ENCODE measurements at regions not wholly inside any gene's neighbourhood (a gene's known extent, or its start where the extent isn't known, plus 50 kb on each side); places are given as distances from the start of the nearest gene placed in this dataset.

DNA sequence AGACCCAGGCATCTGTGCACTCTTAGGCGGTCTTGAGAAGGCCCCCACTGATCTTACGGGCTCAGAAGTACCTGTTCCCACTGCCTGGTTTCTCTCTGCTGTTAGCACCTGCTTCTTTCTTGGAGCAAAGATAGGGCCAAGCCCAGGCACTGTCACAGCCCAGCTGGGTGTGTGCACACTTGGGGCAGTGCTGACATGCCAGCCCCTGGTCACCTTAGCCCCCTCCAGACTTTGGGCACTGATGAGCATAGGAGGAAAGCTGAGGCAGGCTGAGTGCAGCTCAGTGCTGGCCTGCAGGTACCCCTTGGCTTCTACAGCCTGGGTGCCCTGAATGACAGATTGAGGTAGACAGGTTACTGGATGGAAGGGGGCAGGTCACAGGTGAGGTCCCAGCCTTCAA is 105.7 kb upstream of the AHI1 start:
- Histone ChIP-seq H3K79me2 (ENCODE audit: insufficient read depth, low read length) (no peaks in the 10 kb centered on the region), H3K4me3 (replicated peaks in 1 of 3; ENCODE audit: insufficient read depth in 1 of 3, low read depth in 2 of 3, low read length in 3 of 3) (no peak overlapping the region), H2AFZ (ENCODE audit: low read length) (no peak overlapping the region), H3K4me2 (ENCODE audit: low read depth, low read length) (no peak overlapping the region), H3K4me1 (ENCODE audit: insufficient read depth, low read length) (no peaks in the 10 kb centered on the region), H3K27ac (ENCODE audit: extremely low read length, insufficient read depth, low read length) (no peak overlapping the region), H3K36me3 (replicated peaks in 1 of 2; ENCODE audit: control insufficient read depth in 1 of 2, insufficient read depth in 2 of 2, low read length in 2 of 2) (no peaks in the 10 kb centered on the region), H3K9ac (ENCODE audit: insufficient read depth, low read depth, low read length) (no peak overlapping the region), H4K20me1 (ENCODE audit: insufficient read depth, low read length) (no peaks in the 10 kb centered on the region), H3K27me3 (ENCODE audit: control insufficient read depth in 1 of 2, insufficient read depth in 2 of 2, low read length in 2 of 2) (no peaks in the 10 kb centered on the region; a peak in 1 of 5 replicates), H3K9me3 (ENCODE audit: low read length) (no peaks in the 10 kb centered on the region)
- intact Hi-C loops (cut with micrococcal nuclease; ENCODE audit: unreplicated experiment): no loop called here
- no TSS peak for BruUV-seq (replicated peaks)
- in situ Hi-C loops (cut with HindIII; ENCODE audit: extremely low pct_ligation_motif_present, low pct_unique_long_range_greater_than_20kb): no loop called here
- 0% methylated on average over 2 of the region's 2 CpGs for WGBS (ENCODE audit: low lambda C conversion rate)
- TF ChIP-seq ZNF180 (CRISPR knock-in tag; IDR thresholded peaks at IDR 0.05; ENCODE audit: borderline replicate concordance, low read depth) (no peak), TOPORS (CRISPR knock-in tag; IDR thresholded peaks at IDR 0.05) (no peak), YEATS4 (CRISPR knock-in tag; IDR thresholded peaks at IDR 0.05; ENCODE audit: borderline replicate concordance) (no peak), ARID2 (CRISPR knock-in tag; IDR thresholded peaks at IDR 0.05; ENCODE audit: borderline replicate concordance) (no peak), MBNL3 (CRISPR knock-in tag; conservative IDR thresholded peaks at IDR 0.05) (no peak), SNAI1 (CRISPR knock-in tag; IDR thresholded peaks at IDR 0.05; ENCODE audit: borderline replicate concordance) (no peak), ZNF749 (CRISPR knock-in tag; IDR thresholded peaks at IDR 0.05; ENCODE audit: borderline replicate concordance) (no peak), SMAD3 (CRISPR knock-in tag; IDR thresholded peaks at IDR 0.05) (no peak), EP300 (IDR thresholded peaks at IDR 0.05; ENCODE audit: low read depth in 2 of 2, low read length in 2 of 2) (no peak), EP300 (CRISPR knock-in tag; IDR thresholded peaks at IDR 0.05; ENCODE audit: borderline replicate concordance) (no peak), ZMAT3 (CRISPR knock-in tag; conservative IDR thresholded peaks at IDR 0.05) (no peak), ZNF331 (CRISPR knock-in tag; IDR thresholded peaks at IDR 0.05) (no peak), ZSCAN12 (CRISPR knock-in tag; IDR thresholded peaks at IDR 0.05) (no peak), ZNF484 (CRISPR knock-in tag; IDR thresholded peaks at IDR 0.05; ENCODE audit: borderline replicate concordance, low read depth) (no peak), ZNF550 (CRISPR knock-in tag; IDR thresholded peaks at IDR 0.05; ENCODE audit: borderline replicate concordance) (no peak)
- TF ChIP-seq, protein P1, sequence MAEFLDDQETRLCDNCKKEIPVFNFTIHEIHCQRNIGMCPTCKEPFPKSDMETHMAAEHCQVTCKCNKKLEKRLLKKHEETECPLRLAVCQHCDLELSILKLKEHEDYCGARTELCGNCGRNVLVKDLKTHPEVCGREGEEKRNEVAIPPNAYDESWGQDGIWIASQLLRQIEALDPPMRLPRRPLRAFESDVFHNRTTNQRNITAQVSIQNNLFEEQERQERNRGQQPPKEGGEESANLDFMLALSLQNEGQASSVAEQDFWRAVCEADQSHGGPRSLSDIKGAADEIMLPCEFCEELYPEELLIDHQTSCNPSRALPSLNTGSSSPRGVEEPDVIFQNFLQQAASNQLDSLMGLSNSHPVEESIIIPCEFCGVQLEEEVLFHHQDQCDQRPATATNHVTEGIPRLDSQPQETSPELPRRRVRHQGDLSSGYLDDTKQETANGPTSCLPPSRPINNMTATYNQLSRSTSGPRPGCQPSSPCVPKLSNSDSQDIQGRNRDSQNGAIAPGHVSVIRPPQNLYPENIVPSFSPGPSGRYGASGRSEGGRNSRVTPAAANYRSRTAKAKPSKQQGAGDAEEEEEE (CRISPR knock-in tag; IDR thresholded peaks at IDR 0.05; ENCODE audit: borderline replicate concordance): no peak
- TF ChIP-seq, protein P2, sequence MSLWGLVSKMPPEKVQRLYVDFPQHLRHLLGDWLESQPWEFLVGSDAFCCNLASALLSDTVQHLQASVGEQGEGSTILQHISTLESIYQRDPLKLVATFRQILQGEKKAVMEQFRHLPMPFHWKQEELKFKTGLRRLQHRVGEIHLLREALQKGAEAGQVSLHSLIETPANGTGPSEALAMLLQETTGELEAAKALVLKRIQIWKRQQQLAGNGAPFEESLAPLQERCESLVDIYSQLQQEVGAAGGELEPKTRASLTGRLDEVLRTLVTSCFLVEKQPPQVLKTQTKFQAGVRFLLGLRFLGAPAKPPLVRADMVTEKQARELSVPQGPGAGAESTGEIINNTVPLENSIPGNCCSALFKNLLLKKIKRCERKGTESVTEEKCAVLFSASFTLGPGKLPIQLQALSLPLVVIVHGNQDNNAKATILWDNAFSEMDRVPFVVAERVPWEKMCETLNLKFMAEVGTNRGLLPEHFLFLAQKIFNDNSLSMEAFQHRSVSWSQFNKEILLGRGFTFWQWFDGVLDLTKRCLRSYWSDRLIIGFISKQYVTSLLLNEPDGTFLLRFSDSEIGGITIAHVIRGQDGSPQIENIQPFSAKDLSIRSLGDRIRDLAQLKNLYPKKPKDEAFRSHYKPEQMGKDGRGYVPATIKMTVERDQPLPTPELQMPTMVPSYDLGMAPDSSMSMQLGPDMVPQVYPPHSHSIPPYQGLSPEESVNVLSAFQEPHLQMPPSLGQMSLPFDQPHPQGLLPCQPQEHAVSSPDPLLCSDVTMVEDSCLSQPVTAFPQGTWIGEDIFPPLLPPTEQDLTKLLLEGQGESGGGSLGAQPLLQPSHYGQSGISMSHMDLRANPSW (CRISPR knock-in tag; IDR thresholded peaks at IDR 0.05; ENCODE audit: borderline replicate concordance): no peak
- TF ChIP-seq, protein P3, sequence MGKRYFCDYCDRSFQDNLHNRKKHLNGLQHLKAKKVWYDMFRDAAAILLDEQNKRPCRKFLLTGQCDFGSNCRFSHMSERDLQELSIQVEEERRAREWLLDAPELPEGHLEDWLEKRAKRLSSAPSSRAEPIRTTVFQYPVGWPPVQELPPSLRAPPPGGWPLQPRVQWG (CRISPR knock-in tag; IDR thresholded peaks at IDR 0.05; ENCODE audit: borderline replicate concordance, low read depth): no peak
- TF ChIP-seq, protein P4, sequence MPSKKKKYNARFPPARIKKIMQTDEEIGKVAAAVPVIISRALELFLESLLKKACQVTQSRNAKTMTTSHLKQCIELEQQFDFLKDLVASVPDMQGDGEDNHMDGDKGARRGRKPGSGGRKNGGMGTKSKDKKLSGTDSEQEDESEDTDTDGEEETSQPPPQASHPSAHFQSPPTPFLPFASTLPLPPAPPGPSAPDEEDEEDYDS (CRISPR knock-in tag; IDR thresholded peaks at IDR 0.05): no peak
- TF ChIP-seq, protein P5, sequence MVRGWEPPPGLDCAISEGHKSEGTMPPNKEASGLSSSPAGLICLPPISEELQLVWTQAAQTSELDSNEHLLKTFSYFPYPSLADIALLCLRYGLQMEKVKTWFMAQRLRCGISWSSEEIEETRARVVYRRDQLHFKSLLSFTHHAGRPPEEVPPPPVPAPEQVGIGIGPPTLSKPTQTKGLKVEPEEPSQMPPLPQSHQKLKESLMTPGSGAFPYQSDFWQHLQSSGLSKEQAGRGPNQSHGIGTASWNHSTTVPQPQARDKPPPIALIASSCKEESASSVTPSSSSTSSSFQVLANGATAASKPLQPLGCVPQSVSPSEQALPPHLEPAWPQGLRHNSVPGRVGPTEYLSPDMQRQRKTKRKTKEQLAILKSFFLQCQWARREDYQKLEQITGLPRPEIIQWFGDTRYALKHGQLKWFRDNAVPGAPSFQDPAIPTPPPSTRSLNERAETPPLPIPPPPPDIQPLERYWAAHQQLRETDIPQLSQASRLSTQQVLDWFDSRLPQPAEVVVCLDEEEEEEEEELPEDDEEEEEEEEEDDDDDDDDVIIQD (CRISPR knock-in tag; IDR thresholded peaks at IDR 0.05; ENCODE audit: low read depth): no peak
- DNase-seq (ENCODE audit: low spot score): no peak
- ChIA-PET CTCF (ENCODE audit: low intra/inter-chr PET ratio, low total read pairs) (no interaction called here), POLR2A (no interaction called here)
- no peak for FAIRE-seq
- ATAC-seq: no peak; the same call in 2 of the 3 replicates

All from HepG2 (cell line).